Right lobe of liver (tissue), 4 donors: ENCODE measurements at regions not wholly inside any gene's neighbourhood (a gene's known extent, or its start where the extent isn't known, plus 50 kb on each side); places are given as distances from the start of the nearest gene placed in this dataset.

ENCODE experiments used
- POLR2A ChIP-seq: fragments of 450-650 bp; IDR thresholded peaks from one replicate; pipeline ENCODE4 v1.6.1; 2017; ENCODE audit warnings: antibody characterized with exemption, mild to moderate bottlenecking
- TF ChIP-seq, protein P1 (sequence below), 4 donors: fragments of 200-600 bp in 3 of 4; fragments of 450-650 bp in 1 of 4; IDR thresholded peaks; one replicate each; pipeline versions ENCODE4 v1.5.1 to v1.8.0; 2016 to 2022; ENCODE audit warnings: antibody characterized with exemption in 4 of 4, mild to moderate bottlenecking in 2 of 4
- donor health status: DM: no; HTN: no; CAD: no.
- donor health status: DM: no; HTN: no; CAD: no.
- donor health status: DM: no; HTN: yes; CAD: no.

DNA sequence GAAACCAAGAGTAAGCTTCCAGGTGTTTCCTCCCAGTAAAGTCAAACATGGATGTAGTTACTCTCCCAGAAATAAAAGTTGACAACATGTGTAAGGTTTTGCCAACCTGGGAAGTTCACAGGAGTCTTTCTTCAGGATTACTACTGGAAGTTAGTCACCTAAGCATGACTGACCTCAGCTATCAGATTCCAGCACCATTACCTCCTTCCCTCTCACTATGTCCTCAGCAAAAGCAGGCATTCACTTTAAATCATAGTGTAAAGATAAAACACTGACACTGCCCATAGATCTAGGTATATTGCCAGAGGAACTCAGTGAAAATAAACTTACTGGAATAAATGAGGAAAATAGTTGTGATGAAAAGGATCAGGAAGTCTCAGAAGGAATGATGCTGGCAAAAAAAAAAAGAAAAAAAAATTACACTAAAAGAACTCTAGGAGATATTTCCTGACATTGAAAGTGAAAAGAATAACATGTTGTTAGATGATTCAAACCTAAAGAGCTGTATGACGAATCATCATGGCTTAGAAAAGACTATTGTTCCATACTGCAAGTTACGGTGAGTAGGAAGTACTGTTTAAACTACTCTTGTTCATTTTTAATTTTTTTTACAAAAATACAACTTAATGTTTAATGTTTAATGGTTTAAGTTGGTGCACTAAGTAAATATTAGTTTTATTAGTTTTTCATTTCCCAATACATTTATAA is 484.5 kb upstream of the ZNF804A start:
- TF ChIP-seq, protein P1, sequence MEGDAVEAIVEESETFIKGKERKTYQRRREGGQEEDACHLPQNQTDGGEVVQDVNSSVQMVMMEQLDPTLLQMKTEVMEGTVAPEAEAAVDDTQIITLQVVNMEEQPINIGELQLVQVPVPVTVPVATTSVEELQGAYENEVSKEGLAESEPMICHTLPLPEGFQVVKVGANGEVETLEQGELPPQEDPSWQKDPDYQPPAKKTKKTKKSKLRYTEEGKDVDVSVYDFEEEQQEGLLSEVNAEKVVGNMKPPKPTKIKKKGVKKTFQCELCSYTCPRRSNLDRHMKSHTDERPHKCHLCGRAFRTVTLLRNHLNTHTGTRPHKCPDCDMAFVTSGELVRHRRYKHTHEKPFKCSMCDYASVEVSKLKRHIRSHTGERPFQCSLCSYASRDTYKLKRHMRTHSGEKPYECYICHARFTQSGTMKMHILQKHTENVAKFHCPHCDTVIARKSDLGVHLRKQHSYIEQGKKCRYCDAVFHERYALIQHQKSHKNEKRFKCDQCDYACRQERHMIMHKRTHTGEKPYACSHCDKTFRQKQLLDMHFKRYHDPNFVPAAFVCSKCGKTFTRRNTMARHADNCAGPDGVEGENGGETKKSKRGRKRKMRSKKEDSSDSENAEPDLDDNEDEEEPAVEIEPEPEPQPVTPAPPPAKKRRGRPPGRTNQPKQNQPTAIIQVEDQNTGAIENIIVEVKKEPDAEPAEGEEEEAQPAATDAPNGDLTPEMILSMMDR (IDR thresholded peaks at IDR 0.05), result no peak
- no peak for TF ChIP-seq POLR2A
